ENCODE measurements at regions not wholly inside any gene's neighbourhood (a gene's known extent, or its start where the extent isn't known, plus 50 kb on each side); places are given as distances from the start of the nearest gene placed in this dataset.

GRCh38 chr2:64770781-64771334 is 117.1 kb upstream of the SERTAD2 start:
- TF ChIP-seq FOXA1 (IDR thresholded peaks at IDR 0.05) (no peak), CTCF (IDR thresholded peaks at IDR 0.05; ENCODE audit: low read depth, low read length, missing input control) (no peak), REST (IDR thresholded peaks at IDR 0.05) (no peak), YY1 (IDR thresholded peaks at IDR 0.05) (no peak), HNF4G (IDR thresholded peaks at IDR 0.05) (no peak), RAD21 (IDR thresholded peaks at IDR 0.05) (no peak), MAX (IDR thresholded peaks at IDR 0.05) (no peak), SP1 (IDR thresholded peaks at IDR 0.05) (no peak), TAF1 (conservative IDR thresholded peaks at IDR 0.05) (no peak), NR2F2 (IDR thresholded peaks at IDR 0.05) (no peak), EGR1 (IDR thresholded peaks at IDR 0.05; ENCODE audit: low read depth in 2 of 2) (no peak)

Measured in liver (tissue), 3 donors.